ENCODE measurements at regions not wholly inside any gene's neighbourhood (a gene's known extent, or its start where the extent isn't known, plus 50 kb on each side); places are given as distances from the start of the nearest gene placed in this dataset.

GRCh38 chr2:56130463-56131070, 53.2 kb upstream of the CCDC85A start:
- TF ChIP-seq ZNF488 (tag by site-specific recombination; IDR thresholded peaks at IDR 0.05) (no peak), ZNF555 (tag by site-specific recombination; conservative IDR thresholded peaks at IDR 0.05) (no peak), CTCF (tag by site-specific recombination; IDR thresholded peaks at IDR 0.05) (no peak)
